Esophagus muscularis mucosa (tissue), 4 donors: ENCODE measurements at regions not wholly inside any gene's neighbourhood (a gene's known extent, or its start where the extent isn't known, plus 50 kb on each side); places are given as distances from the start of the nearest gene placed in this dataset.

Experiments used
- DNase-seq: peaks from one replicate; pipeline ENCODE4 v3.0.0-alpha.2; 2017; ENCODE audit errors: extremely low spot score
- H3K27ac ChIP-seq, 4 donors: fragments of 200-600 bp; sonication (generic); replicated peaks in 1 of 4; 1 replicate in 3 of 4; 2 replicates in 1 of 4; pipeline ENCODE4 v1.5.1; 2016 to 2019; ENCODE audit warnings: mild to moderate bottlenecking in 1 of 4
- H3K27me3 ChIP-seq, 4 donors: fragments of 200-600 bp; sonication (generic); one replicate each; pipeline versions ENCODE4 v1.5.1 to v1.6.0; 2016 to 2019
- H3K36me3 ChIP-seq, 4 donors: fragments of 200-600 bp; sonication (generic); one replicate each; pipeline ENCODE4 v1.5.1; 2016 to 2019
- H3K4me1 ChIP-seq, 4 donors: fragments of 200-600 bp; sonication (generic); one replicate each; pipeline ENCODE4 v1.5.1; 2016 to 2019
- H3K4me3 ChIP-seq, 4 donors: fragments of 200-600 bp; sonication (generic); 1 replicate in 2 of 4; 2 replicates in 2 of 4; pipeline ENCODE4 v1.5.1; 2016 to 2019; ENCODE audit warnings: mild to moderate bottlenecking in 4 of 4, moderate library complexity in 1 of 4
- H3K9me3 ChIP-seq, 4 donors: fragments of 200-600 bp; sonication (generic); 1 replicate in 3 of 4; 2 replicates in 1 of 4; pipeline ENCODE4 v1.5.1; 2016 to 2019
- CTCF ChIP-seq, 3 experiments: fragments of 200-600 bp in 2 of 3; fragments of 450-650 bp in 1 of 3; sonication (generic) in 2 of 3; IDR thresholded peaks; one replicate each; pipeline ENCODE4 v1.5.1; 2017 to 2019; ENCODE audit warnings: antibody characterized with exemption in 3 of 3, mild to moderate bottlenecking in 2 of 3, moderate library complexity in 1 of 3
- EP300 ChIP-seq: sonication (generic); formaldehyde crosslinking; IDR thresholded peaks from one replicate; pipeline ENCODE4 v1.6.1; 2017; ENCODE audit warnings: antibody characterized with exemption
- POLR2A ChIP-seq: fragments of 450-650 bp; IDR thresholded peaks from one replicate; pipeline ENCODE4 v1.6.1; 2017; ENCODE audit warnings: antibody characterized with exemption, moderate library complexity, mild to moderate bottlenecking, low read depth
- POLR2AphosphoS5 ChIP-seq, 2 donors: sonication (generic); formaldehyde crosslinking; IDR thresholded peaks; one replicate each; pipeline ENCODE4 v1.6.1; 2017; ENCODE audit warnings: antibody characterized with exemption in 2 of 2
- WGBS: methylation state at CpG from one replicate; pipeline ENCODE4 v1.1.5; 2018; 5-methylcytosine and 5-hydroxymethylcytosine counted together
- intact Hi-C: fragments of 100-400 bp; cut with DNase I; formaldehyde crosslinking; loops from one replicate; pipeline ENCODE4 v1.15.1; 2023

DNA sequence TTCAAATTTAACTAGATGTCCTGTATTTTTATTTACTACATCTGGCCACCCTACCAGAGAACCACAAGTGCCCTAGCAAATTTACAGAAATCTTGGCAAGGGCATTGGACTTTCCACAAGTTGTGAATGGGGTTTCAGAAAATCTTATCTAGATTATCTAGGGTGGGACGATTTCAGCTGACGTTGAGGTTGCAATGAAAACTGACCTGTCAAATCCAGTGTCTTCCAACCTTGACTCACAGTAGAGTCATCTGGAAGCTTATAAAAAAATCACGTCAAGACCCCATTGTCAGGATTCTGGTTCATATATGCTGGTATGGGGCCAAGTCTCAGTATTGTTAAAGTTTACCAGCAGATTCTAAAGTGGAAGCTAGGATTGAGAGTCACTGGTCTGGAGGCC is 109.6 kb upstream of the ACTBL2 start:
- DNase-seq, result no peak
- H3K36me3 ChIP-seq, result no peaks in the 10 kb centered on the region
- H3K9me3 ChIP-seq, result no peaks in the 10 kb centered on the region
- intact Hi-C loops, result no loop called here
- H3K4me1 ChIP-seq, result no peaks in the 10 kb centered on the region
- no peak overlapping the region for H3K27ac ChIP-seq
- H3K27me3 ChIP-seq, result no peaks in the 10 kb centered on the region
- no peak overlapping the region for H3K4me3 ChIP-seq
- TF ChIP-seq CTCF (IDR thresholded peaks at IDR 0.05), result no peak
- no peak for TF ChIP-seq POLR2AphosphoS5 (IDR thresholded peaks at IDR 0.05)
- TF ChIP-seq EP300, result no peak
- no peak for TF ChIP-seq POLR2A
- WGBS, result 90% methylated on average over 3 of the region's 3 CpGs

- intact Hi-C loops, result no loop called here
- no peaks in the 10 kb centered on the region for H3K36me3 ChIP-seq
- H3K27ac ChIP-seq, result no peak overlapping the region
- H3K27me3 ChIP-seq, result no peaks in the 10 kb centered on the region
- no peaks in the 10 kb centered on the region for H3K4me1 ChIP-seq
- no peak overlapping the region for H3K4me3 ChIP-seq
- no peak for TF ChIP-seq EP300
- TF ChIP-seq CTCF (IDR thresholded peaks at IDR 0.05), result no peak
- peaks cover 0 to 3% (median 0%) of the 10 kb centered on the region in 4 donors for H3K9me3 ChIP-seq
- 83% methylated on average over 1 of the region's 1 CpG for WGBS
- DNase-seq, result no peak
These were observed 104.0 kb upstream of the ACTBL2 start for GRCh38 chr5:57586649-57587048.

- 78% methylated on average over 3 of the region's 3 CpGs for whole genome bisulfite sequencing
- Histone ChIP-seq H3K4me3 (no peak overlapping the region), H3K4me1 (no peaks in the 10 kb centered on the region), H3K27ac (no peak overlapping the region), H3K27me3 (no peaks in the 10 kb centered on the region), H3K9me3 (peaks cover 0 to 3% (median 0%) of the 10 kb centered on the region in 4 donors), H3K36me3 (no peaks in the 10 kb centered on the region)
- TF ChIP-seq POLR2AphosphoS5 (IDR thresholded peaks at IDR 0.05) (no peak), POLR2A (no peak), CTCF (IDR thresholded peaks at IDR 0.05) (no peak), EP300 (no peak)
- no peak for DNase-seq
- intact Hi-C loops, result no loop called here
These were observed 100.0 kb upstream of the ACTBL2 start for GRCh38 chr5:57582578-57583070.

GRCh38 chr5:57581772-57582171 is 99.2 kb upstream of the ACTBL2 start:
- DNase-seq, result no peak
- H3K4me3 ChIP-seq, result no peak overlapping the region
- TF ChIP-seq POLR2A (no peak), CTCF (IDR thresholded peaks at IDR 0.05) (no peak), POLR2AphosphoS5 (IDR thresholded peaks at IDR 0.05) (no peak), EP300 (no peak)
- intact Hi-C loops, result no loop called here
- no peaks in the 10 kb centered on the region for H3K27me3 ChIP-seq
- no peaks in the 10 kb centered on the region for H3K36me3 ChIP-seq
- no peak overlapping the region for H3K27ac ChIP-seq
- H3K9me3 ChIP-seq, result peaks cover 0 to 3% (median 0%) of the 10 kb centered on the region in 4 donors
- no peaks in the 10 kb centered on the region for H3K4me1 ChIP-seq
- WGBS, result 88% methylated on average over 2 of the region's 2 CpGs

- intact Hi-C loops, result no loop called here
- 87% methylated on average over 4 of the region's 4 CpGs for WGBS
These were observed 98.6 kb upstream of the ACTBL2 start for GRCh38 chr5:57581222-57581621.

More at GRCh38 chr5:57581222-57581621, 98.6 kb upstream of the ACTBL2 start:
- Histone ChIP-seq H3K27me3 (no peaks in the 10 kb centered on the region), H3K27ac (no peak overlapping the region), H3K36me3 (no peaks in the 10 kb centered on the region), H3K4me1 (no peaks in the 10 kb centered on the region), H3K4me3 (no peak overlapping the region), H3K9me3 (peaks cover 0 to 3% (median 0%) of the 10 kb centered on the region in 4 donors)
- DNase-seq, result no peak
- TF ChIP-seq CTCF (IDR thresholded peaks at IDR 0.05) (no peak), POLR2A (no peak), POLR2AphosphoS5 (IDR thresholded peaks at IDR 0.05) (no peak), EP300 (no peak)
